Endodermal cell (in vitro differentiated cells): ENCODE measurements at regions not wholly inside any gene's neighbourhood (a gene's known extent, or its start where the extent isn't known, plus 50 kb on each side); places are given as distances from the start of the nearest gene placed in this dataset.

Experiments used
- DNase-seq: peaks from one replicate; pipeline ENCODE4 v3.0.0-alpha.2; 2017
- H3K27ac ChIP-seq: 2 replicates; pipeline ENCODE4 v1.5.1; 2013; ENCODE audit warnings: mild to moderate bottlenecking, low read depth, low read length, moderate library complexity
- H3K27me3 ChIP-seq: 2 replicates; pipeline ENCODE4 v1.6.1; 2013; ENCODE audit warnings: mild to moderate bottlenecking, low read length, moderate library complexity; ENCODE audit not compliant: insufficient read depth, control insufficient read depth, poor library complexity, severe bottlenecking
- H3K36me3 ChIP-seq: 2 replicates; pipeline ENCODE4 v1.7.0; 2013; ENCODE audit warnings: mild to moderate bottlenecking, low read length, moderate library complexity; ENCODE audit not compliant: control insufficient read depth, insufficient read depth
- H3K4me1 ChIP-seq: one replicate; pipeline ENCODE4 v1.7.0; 2013; ENCODE audit warnings: low read length; ENCODE audit not compliant: control insufficient read depth, insufficient read depth
- H3K4me3 ChIP-seq: 2 replicates; pipeline ENCODE4 v1.5.1; 2013; ENCODE audit warnings: mild to moderate bottlenecking, low read length, moderate library complexity
- H3K9ac ChIP-seq: 2 replicates; pipeline ENCODE4 v1.6.1; 2013; ENCODE audit warnings: mild to moderate bottlenecking, low read length, moderate library complexity; ENCODE audit not compliant: poor library complexity, severe bottlenecking; ENCODE audit errors: extremely low read depth
- H3K9me3 ChIP-seq: 2 replicates; pipeline ENCODE4 v1.6.1; 2013; ENCODE audit warnings: mild to moderate bottlenecking, low read length, moderate library complexity; ENCODE audit not compliant: control insufficient read depth
- H3K27ac Mint-ChIP-seq: 2 replicates; pipeline ENCODE4 v1.8.0; 2020; ENCODE audit warnings: mixed read lengths
- H3K27me3 Mint-ChIP-seq: 2 replicates; pipeline ENCODE4 v1.8.0; 2021; ENCODE audit warnings: mild to moderate bottlenecking, mixed read lengths; ENCODE audit not compliant: insufficient read depth
- H3K36me3 Mint-ChIP-seq: 2 replicates; pipeline ENCODE4 v1.8.0; 2020; ENCODE audit warnings: low read depth, mixed read lengths
- H3K4me1 Mint-ChIP-seq: 2 replicates; pipeline ENCODE4 v1.8.0; 2020; ENCODE audit warnings: mixed read lengths
- H3K4me3 Mint-ChIP-seq: 2 replicates; pipeline ENCODE4 v1.8.0; 2020; ENCODE audit warnings: mild to moderate bottlenecking, moderate library complexity, mixed read lengths
- H3K9me3 Mint-ChIP-seq: 2 replicates; pipeline ENCODE4 v1.8.0; 2020; ENCODE audit warnings: mild to moderate bottlenecking, mixed read lengths
- WGBS, 2 experiments: methylation state at CpG; one replicate each; pipeline versions ENCODE4 v1.1.5 to v1.1.7; 2013; ENCODE audit warnings: missing lambda C conversion rate in 2 of 2, mixed read lengths in 1 of 2; ENCODE audit not compliant: insufficient coverage in 1 of 2, insufficient read length in 1 of 2; 5-methylcytosine and 5-hydroxymethylcytosine counted together
- TF ChIP-seq, protein P1 (sequence below): fragments of 200-600 bp; sonication (generic); conservative IDR thresholded peaks from 2 replicates; pipeline ENCODE4 v1.5.0; 2021; ENCODE audit warnings: antibody characterized with exemption, mild to moderate bottlenecking

DNA sequence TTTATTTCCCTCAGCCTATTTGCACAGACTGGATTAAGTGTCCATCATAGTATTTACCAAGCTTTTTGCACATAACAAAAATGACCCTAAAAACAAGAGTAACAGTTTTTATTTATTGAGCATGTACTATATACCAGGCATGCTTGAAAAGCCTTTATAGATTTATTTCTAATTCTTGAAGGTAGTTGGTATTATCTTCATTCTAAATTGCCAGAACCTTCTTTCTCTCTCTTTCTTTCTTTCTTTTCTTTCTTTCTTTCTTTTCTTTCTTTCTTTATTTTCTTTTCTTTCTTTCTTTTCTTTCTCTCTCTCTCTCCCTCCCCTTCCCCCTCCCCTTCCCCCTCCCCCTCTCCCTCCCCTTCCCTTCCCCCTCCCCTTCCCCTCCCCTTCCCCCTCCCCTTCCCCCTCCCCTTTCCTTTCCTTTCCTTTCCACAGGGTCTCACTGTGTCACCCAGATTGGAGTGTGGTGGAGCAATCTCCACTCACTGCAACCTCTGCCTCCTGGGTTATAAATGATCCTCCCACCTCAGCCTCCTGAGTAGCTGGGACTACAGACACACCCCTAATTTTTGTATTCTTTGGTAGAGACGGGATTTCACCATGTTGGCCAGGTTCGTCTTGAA lies 310.9 kb upstream of the RBFOX1 start:
- Mint-ChIP-seq H3K36me3 (no peaks in the 10 kb centered on the region), H3K9me3 (no peaks in the 10 kb centered on the region)
- peaks cover 4% of the 10 kb centered on the region for H3K4me1 ChIP-seq

DNA sequence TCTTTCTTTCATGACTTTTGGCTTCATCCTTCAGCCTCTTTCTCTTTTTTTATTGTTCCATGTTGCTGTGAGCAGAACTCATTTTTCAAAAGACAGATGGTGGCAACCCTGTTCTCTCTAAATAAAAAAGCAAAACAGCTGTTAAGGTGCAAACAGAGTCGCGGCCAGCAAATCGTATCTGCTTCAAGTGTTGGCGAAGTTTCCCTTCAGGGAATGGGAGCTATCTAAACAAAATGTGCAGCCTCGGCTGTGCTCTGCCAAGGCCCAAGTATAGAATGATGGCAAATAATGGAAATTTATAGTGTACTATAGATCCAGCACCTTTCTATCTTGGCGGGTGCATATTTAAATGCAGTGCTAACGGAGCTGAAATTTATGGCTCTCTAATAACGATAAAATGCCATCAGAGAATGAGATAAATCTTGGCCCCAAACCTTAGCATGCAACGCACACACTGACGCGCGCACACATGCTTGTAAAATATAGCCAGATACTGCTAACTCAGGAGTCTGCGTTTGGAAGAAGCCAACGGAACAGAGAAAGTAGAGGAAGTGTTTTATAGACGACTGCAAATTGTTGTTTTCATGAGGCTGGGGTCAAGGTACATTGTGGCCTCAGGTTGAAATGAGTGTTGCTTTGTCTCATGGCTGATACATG lies 315.5 kb upstream of the RBFOX1 start:
- Histone ChIP-seq H3K27ac (no peak overlapping the region), H3K36me3 (no peaks in the 10 kb centered on the region), H3K9me3 (no peaks in the 10 kb centered on the region), H3K9ac (no peak overlapping the region), H3K4me1 (no peaks in the 10 kb centered on the region), H3K4me3 (no peak overlapping the region), H3K27me3 (peaks cover 19% of the 10 kb centered on the region)
- H3K36me3 Mint-ChIP-seq, result no peaks in the 10 kb centered on the region
- WGBS, 2 experiments, result 91 to 95% methylated on average over 13 to 15 of the region's 15 CpGs
- H3K27ac Mint-ChIP-seq, result no peak overlapping the region
- TF ChIP-seq, protein P1, sequence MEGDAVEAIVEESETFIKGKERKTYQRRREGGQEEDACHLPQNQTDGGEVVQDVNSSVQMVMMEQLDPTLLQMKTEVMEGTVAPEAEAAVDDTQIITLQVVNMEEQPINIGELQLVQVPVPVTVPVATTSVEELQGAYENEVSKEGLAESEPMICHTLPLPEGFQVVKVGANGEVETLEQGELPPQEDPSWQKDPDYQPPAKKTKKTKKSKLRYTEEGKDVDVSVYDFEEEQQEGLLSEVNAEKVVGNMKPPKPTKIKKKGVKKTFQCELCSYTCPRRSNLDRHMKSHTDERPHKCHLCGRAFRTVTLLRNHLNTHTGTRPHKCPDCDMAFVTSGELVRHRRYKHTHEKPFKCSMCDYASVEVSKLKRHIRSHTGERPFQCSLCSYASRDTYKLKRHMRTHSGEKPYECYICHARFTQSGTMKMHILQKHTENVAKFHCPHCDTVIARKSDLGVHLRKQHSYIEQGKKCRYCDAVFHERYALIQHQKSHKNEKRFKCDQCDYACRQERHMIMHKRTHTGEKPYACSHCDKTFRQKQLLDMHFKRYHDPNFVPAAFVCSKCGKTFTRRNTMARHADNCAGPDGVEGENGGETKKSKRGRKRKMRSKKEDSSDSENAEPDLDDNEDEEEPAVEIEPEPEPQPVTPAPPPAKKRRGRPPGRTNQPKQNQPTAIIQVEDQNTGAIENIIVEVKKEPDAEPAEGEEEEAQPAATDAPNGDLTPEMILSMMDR, result no peak
- H3K4me3 Mint-ChIP-seq, result no peak overlapping the region
- H3K4me1 Mint-ChIP-seq, result no peaks in the 10 kb centered on the region
- no peak for DNase-seq
- no peaks in the 10 kb centered on the region for H3K9me3 Mint-ChIP-seq
- peaks cover 7% of the 10 kb centered on the region for H3K27me3 Mint-ChIP-seq

More for the DNA sequence above, 310.9 kb upstream of the RBFOX1 start:
- Mint-ChIP-seq H3K4me3 (no peak overlapping the region), H3K27me3 (no peaks in the 10 kb centered on the region), H3K4me1 (peaks cover 4% of the 10 kb centered on the region), H3K27ac (no peak overlapping the region)
- DNase-seq, result no peak
- Histone ChIP-seq H3K9ac (no peak overlapping the region), H3K9me3 (no peaks in the 10 kb centered on the region), H3K27me3 (no peaks in the 10 kb centered on the region), H3K4me3 (no peak overlapping the region), H3K36me3 (no peaks in the 10 kb centered on the region), H3K27ac (no peak overlapping the region)
- WGBS, 2 experiments, result 97% methylated on average over 2 of the region's 2 CpGs; no CpG with 5 or more reads in 1 of the 2 experiments
- TF ChIP-seq, protein P1, result no peak

DNA sequence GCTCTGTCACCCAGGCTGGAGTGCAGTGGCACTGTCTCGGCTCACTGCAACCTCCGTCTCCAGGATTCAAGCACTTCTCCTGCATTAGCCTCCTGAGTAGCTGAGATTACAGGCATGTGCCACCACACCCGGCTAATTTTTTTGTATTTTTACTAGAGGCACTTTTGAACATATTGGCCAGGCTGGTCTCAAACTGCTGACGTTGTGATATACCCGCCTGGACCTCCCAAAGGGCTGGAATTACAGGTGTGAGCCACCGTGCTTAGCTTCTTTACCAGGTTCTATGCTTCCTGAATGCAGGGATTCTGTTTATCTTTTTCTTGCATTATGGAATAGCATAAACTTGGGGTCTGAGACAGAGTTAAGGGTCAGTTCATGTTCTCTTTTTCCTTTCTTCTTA lies 317.9 kb upstream of the RBFOX1 start:
- TF ChIP-seq, protein P1, result no peak
- Histone ChIP-seq H3K4me3 (no peak overlapping the region), H3K4me1 (no peaks in the 10 kb centered on the region), H3K27ac (no peak overlapping the region), H3K9ac (no peak overlapping the region), H3K9me3 (no peaks in the 10 kb centered on the region), H3K36me3 (no peaks in the 10 kb centered on the region), H3K27me3 (peaks cover 19% of the 10 kb centered on the region)
- Mint-ChIP-seq H3K4me3 (no peak overlapping the region), H3K27ac (no peak overlapping the region), H3K36me3 (no peaks in the 10 kb centered on the region), H3K4me1 (no peaks in the 10 kb centered on the region), H3K27me3 (peaks cover 9% of the 10 kb centered on the region), H3K9me3 (no peaks in the 10 kb centered on the region)
- no peak for DNase-seq
- 83 to 88% methylated on average over 6 of the region's 6 CpGs for WGBS, 2 experiments
